Keratinocyte (primary cell): ENCODE measurements at regions not wholly inside any gene's neighbourhood (a gene's known extent, or its start where the extent isn't known, plus 50 kb on each side); places are given as distances from the start of the nearest gene placed in this dataset.

Experiments
- DNase-seq: peaks from one replicate; pipeline ENCODE4 v3.0.0-alpha.2; 2011; ENCODE audit warnings: low read depth, missing footprints, low spot score
- FAIRE-seq: peaks from 2 replicates; lab custom pipeline; 2011; peaks lifted over from hg19 to GRCh38; lab: Jason Lieb, UNC
- H2AFZ ChIP-seq: 2 replicates; pipeline ENCODE4 v1.6.0; 2012; ENCODE audit warnings: low read length, control low read depth, inconsistent platforms; ENCODE audit not compliant: control insufficient read depth
- H3K27ac ChIP-seq: 2 replicates; pipeline ENCODE4 v1.5.1; 2011; ENCODE audit warnings: low read length; ENCODE audit not compliant: control insufficient read depth, insufficient read depth
- H3K27me3 ChIP-seq: 3 replicates; pipeline ENCODE4 v1.6.0; 2011; ENCODE audit warnings: low read length; ENCODE audit not compliant: control insufficient read depth, insufficient read depth; ENCODE audit errors: extremely low read depth
- H3K36me3 ChIP-seq, 2 experiments: 2 replicates in 1 of 2; 3 replicates in 1 of 2; pipeline ENCODE4 v1.5.1; 2011; ENCODE audit warnings: low read length in 2 of 2, mild to moderate bottlenecking in 1 of 2; ENCODE audit not compliant: control insufficient read depth in 2 of 2, insufficient read depth in 2 of 2; ENCODE audit errors: extremely low read depth in 1 of 2
- H3K4me1 ChIP-seq: 3 replicates; pipeline ENCODE4 v1.5.1; 2011; ENCODE audit warnings: low read length; ENCODE audit not compliant: control insufficient read depth, insufficient read depth; ENCODE audit errors: extremely low read depth
- H3K4me2 ChIP-seq: 3 replicates; pipeline ENCODE4 v1.6.0; 2011; ENCODE audit warnings: low read depth, low read length; ENCODE audit not compliant: control insufficient read depth, insufficient read depth; ENCODE audit errors: extremely low read depth
- H3K4me3 ChIP-seq, 3 experiments: fragments of 200-600 bp in 1 of 3; sonication (generic) in 1 of 3; 2 replicates in 2 of 3; 3 replicates in 1 of 3; pipeline ENCODE4 v1.5.1; 2011 to 2016; ENCODE audit warnings: low read length in 3 of 3, mild to moderate bottlenecking in 3 of 3, control low read depth in 2 of 3, inconsistent platforms in 1 of 3, low read depth in 1 of 3, mixed read lengths in 1 of 3, mixed run types in 1 of 3, moderate library complexity in 1 of 3; ENCODE audit not compliant: control insufficient read depth in 2 of 3, insufficient read depth in 2 of 3; ENCODE audit errors: extremely low read depth in 1 of 3
- H3K79me2 ChIP-seq: 2 replicates; pipeline ENCODE4 v1.6.0; 2012; ENCODE audit warnings: low read length; ENCODE audit not compliant: control insufficient read depth, insufficient read depth
- H3K9ac ChIP-seq: 3 replicates; pipeline ENCODE4 v1.6.0; 2011; ENCODE audit warnings: low read length; ENCODE audit not compliant: control insufficient read depth, insufficient read depth; ENCODE audit errors: extremely low read depth
- H3K9me1 ChIP-seq: 3 replicates; pipeline ENCODE4 v1.6.0; 2011; ENCODE audit warnings: low read length; ENCODE audit not compliant: control insufficient read depth, insufficient read depth; ENCODE audit errors: extremely low read depth
- H3K9me3 ChIP-seq: 2 replicates; pipeline ENCODE4 v1.5.1; 2012; ENCODE audit warnings: low read depth, low read length; ENCODE audit not compliant: control insufficient read depth
- H4K20me1 ChIP-seq: 3 replicates; pipeline ENCODE4 v1.6.0; 2011; ENCODE audit warnings: low read length; ENCODE audit not compliant: control insufficient read depth, insufficient read depth; ENCODE audit errors: extremely low read depth
- CTCF ChIP-seq, 3 experiments: IDR thresholded peaks in 1 of 3; conservative IDR thresholded peaks in 1 of 3; optimal IDR thresholded peaks in 1 of 3; 2 replicates in 2 of 3; 3 replicates in 1 of 3; pipeline versions ENCODE3 to v1.5.1; 2011; ENCODE audit warnings: low read length in 3 of 3, mild to moderate bottlenecking in 3 of 3, moderate library complexity in 2 of 3, control low read depth in 1 of 3, inconsistent platforms in 1 of 3; ENCODE audit not compliant: insufficient read depth in 2 of 3; ENCODE audit errors: extremely low read depth in 1 of 3
- EZH2 ChIP-seq: IDR thresholded peaks from one replicate; pipeline ENCODE4 v1.6.1; 2012; ENCODE audit warnings: inconsistent platforms, mild to moderate bottlenecking, low read length, moderate library complexity
- dilution Hi-C: fragments of 300-500 bp; cut with MboI; formaldehyde crosslinking; loops from one replicate; pipeline ENCODE4 v1.7.0; 2020; ENCODE audit warnings: low sequenced_read_pairs; ENCODE audit not compliant: extremely low pct_ligation_motif_present

DNA sequence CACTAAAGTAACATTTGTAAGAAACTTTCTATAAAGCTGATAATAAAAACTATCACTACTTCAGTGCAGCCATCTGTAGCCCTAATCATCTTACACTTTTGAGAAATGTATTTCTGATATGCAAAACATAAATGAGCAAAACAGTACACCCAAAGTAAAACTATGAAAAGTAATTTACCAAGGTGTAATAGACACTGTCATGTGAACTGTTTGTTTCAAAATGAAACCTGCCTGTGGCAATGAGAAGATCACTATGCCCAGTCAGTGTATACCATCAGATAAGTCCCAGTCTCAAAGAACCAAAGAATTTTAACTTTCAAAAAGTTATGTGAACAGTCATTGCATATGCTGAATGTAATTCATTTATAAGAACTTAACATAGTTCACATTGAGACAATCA lies 398.1 kb downstream of the CDC14C start:
- no peak overlapping the region for H2AFZ ChIP-seq
- DNase-seq (no peak), FAIRE-seq (no peak)
- no peak overlapping the region for H3K4me3 ChIP-seq
- TF ChIP-seq EZH2 (no peak), CTCF (optimal IDR thresholded peaks at IDR 0.05 in 1 of 3, IDR thresholded peaks at IDR 0.05 in 1 of 3, conservative IDR thresholded peaks at IDR 0.05 in 1 of 3; ENCODE audit: extremely low read depth in 1 of 3, insufficient read depth in 2 of 3, low read length in 3 of 3) (no peak)
- H3K4me1 ChIP-seq = no peaks in the 10 kb centered on the region
- H3K27me3 ChIP-seq = no peaks in the 10 kb centered on the region
- no peak overlapping the region for H3K4me2 ChIP-seq
- no peaks in the 10 kb centered on the region for H3K79me2 ChIP-seq
- dilution Hi-C loops = no loop called here
- H3K9me1 ChIP-seq = no peaks in the 10 kb centered on the region
- H3K36me3 ChIP-seq = no peaks in the 10 kb centered on the region
- H3K9ac ChIP-seq = no peak overlapping the region
- H4K20me1 ChIP-seq = no peaks in the 10 kb centered on the region
- no peaks in the 10 kb centered on the region for H3K9me3 ChIP-seq
- H3K27ac ChIP-seq = no peak overlapping the region

GRCh38 chr7:49324040-49324439 lies 399.7 kb downstream of the CDC14C start:
- Histone ChIP-seq H3K27ac (no peak overlapping the region), H3K9ac (no peak overlapping the region)

More at GRCh38 chr7:49324040-49324439, 399.7 kb downstream of the CDC14C start:
- dilution Hi-C loops = no loop called here
- H3K9me1 ChIP-seq = no peaks in the 10 kb centered on the region
- no peaks in the 10 kb centered on the region for H3K27me3 ChIP-seq
- no peaks in the 10 kb centered on the region for H3K79me2 ChIP-seq
- H2AFZ ChIP-seq = no peak overlapping the region
- H3K4me1 ChIP-seq = no peaks in the 10 kb centered on the region
- no peak overlapping the region for H3K4me3 ChIP-seq
- DNase-seq (no peak), FAIRE-seq (no peak)
- no peak overlapping the region for H3K4me2 ChIP-seq
- H4K20me1 ChIP-seq = no peaks in the 10 kb centered on the region
- no peaks in the 10 kb centered on the region for H3K9me3 ChIP-seq
- TF ChIP-seq CTCF (optimal IDR thresholded peaks at IDR 0.05 in 1 of 3, IDR thresholded peaks at IDR 0.05 in 1 of 3, conservative IDR thresholded peaks at IDR 0.05 in 1 of 3; ENCODE audit: extremely low read depth in 1 of 3, insufficient read depth in 2 of 3, low read length in 3 of 3) (no peak), EZH2 (no peak)
- H3K36me3 ChIP-seq = no peaks in the 10 kb centered on the region
